ENCODE measurements at regions not wholly inside any gene's neighbourhood (a gene's known extent, or its start where the extent isn't known, plus 50 kb on each side); places are given as distances from the start of the nearest gene placed in this dataset.

DNA sequence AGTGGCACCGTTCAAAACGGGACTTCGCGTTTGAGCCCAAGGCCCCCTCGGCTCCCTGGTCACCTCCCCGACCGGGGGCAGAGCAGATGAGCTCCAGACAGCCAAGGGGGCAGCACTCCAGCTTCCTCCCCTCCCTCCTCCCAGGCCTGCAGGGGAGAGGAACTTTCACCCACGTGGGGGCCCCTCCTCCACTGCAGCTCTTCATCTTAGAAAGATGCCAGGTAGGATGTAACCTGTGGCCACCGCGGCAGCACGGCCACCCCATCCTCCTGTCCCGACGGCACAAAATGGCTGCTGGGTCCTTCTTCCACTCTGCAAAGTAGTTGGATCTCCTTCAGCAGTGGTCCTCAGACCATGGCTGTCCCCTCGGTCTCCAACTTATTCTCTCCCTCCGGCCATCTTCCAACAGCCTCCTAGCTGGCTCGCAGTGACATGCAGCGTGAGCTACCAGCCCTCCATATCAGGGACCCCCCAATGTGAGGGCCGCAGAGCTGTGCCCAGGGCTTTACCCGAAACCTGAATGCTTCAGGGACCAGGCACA, 94.5 kb upstream of the ID2 start:
- H4K20me1 ChIP-seq (ENCODE audit: control insufficient read depth, insufficient read depth, low read depth, low read length), result no peaks in the 10 kb centered on the region
- H3K4me2 ChIP-seq (ENCODE audit: low read length), result no peak overlapping the region
- no peaks in the 10 kb centered on the region for H3K9me3 ChIP-seq (ENCODE audit: control insufficient read depth, insufficient read depth, low read length)
- no peaks in the 10 kb centered on the region for H3K36me3 ChIP-seq (ENCODE audit: control insufficient read depth, low read length)
- no peaks in the 10 kb centered on the region for H3K9me2 ChIP-seq (replicated peaks; ENCODE audit: control insufficient read depth, low read length)
- no peak overlapping the region for H3K27ac ChIP-seq (ENCODE audit: low read depth, low read length)
- H3K79me2 ChIP-seq (ENCODE audit: control insufficient read depth, low read length), result no peaks in the 10 kb centered on the region
- peaks cover 8% of the 10 kb centered on the region for H3F3A ChIP-seq (ENCODE audit: control insufficient read depth, insufficient read depth)
- H3K4me3 ChIP-seq (ENCODE audit: low read length), result no peak overlapping the region
- peaks cover 53% of the 10 kb centered on the region for H3K4me1 ChIP-seq (ENCODE audit: control insufficient read depth, low read length)
- H3K27me3 ChIP-seq (ENCODE audit: control insufficient read depth, low read length), result peaks cover 9% of the 10 kb centered on the region
- TF ChIP-seq, protein P1, sequence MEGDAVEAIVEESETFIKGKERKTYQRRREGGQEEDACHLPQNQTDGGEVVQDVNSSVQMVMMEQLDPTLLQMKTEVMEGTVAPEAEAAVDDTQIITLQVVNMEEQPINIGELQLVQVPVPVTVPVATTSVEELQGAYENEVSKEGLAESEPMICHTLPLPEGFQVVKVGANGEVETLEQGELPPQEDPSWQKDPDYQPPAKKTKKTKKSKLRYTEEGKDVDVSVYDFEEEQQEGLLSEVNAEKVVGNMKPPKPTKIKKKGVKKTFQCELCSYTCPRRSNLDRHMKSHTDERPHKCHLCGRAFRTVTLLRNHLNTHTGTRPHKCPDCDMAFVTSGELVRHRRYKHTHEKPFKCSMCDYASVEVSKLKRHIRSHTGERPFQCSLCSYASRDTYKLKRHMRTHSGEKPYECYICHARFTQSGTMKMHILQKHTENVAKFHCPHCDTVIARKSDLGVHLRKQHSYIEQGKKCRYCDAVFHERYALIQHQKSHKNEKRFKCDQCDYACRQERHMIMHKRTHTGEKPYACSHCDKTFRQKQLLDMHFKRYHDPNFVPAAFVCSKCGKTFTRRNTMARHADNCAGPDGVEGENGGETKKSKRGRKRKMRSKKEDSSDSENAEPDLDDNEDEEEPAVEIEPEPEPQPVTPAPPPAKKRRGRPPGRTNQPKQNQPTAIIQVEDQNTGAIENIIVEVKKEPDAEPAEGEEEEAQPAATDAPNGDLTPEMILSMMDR (IDR thresholded peaks at IDR 0.05; ENCODE audit: low read depth, low read length, poor library complexity, severe bottlenecking), result no peak
- TF ChIP-seq EZH2phosphoT487 (IDR thresholded peaks at IDR 0.05; ENCODE audit: borderline replicate concordance, low read length), result no peak

DNA sequence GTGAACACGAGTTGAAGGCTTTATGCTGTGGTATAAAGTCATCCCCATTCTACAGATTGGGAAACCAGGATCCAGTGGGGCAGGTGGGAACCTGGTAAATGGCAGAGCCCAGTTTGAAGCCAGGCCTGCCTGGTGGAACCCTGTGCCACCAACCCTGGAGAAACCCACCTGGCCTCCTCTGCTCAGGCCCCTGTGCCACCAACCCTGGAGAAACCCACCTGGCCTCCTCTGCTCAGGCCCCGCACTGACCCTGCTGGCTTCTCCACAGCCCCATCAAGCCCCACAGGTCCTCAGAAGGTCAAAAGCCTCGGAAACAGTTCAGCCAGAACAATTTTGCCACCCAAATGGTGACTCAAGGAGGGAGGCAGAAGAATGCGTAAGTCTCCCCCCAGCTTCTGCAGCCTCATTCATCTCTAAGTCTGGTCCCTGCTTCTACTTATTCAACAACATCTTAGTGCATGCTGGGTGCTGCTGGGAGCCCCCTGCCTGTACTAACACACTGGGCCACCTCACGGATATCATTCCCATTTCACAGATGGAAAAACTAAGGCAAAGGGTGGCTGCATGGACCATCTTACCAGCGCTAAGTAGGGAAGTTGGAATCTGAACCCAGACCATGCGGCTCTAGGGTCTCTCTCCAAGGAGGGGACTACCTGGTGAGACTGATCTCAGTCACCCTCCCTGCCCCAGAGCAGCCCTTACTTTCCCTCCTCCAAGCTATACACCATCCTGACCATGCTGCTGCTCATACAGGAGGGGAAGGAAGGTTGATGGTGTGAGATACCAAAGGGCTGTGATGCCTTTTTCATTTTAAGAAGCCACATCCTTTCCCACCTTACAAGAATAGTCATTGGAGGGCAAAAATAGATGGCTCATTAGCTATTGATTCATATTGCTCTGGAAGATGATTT, 93.7 kb upstream of the ID2 start:
- Histone ChIP-seq H3K9me3 (ENCODE audit: control insufficient read depth, insufficient read depth, low read length) (no peaks in the 10 kb centered on the region), H3K4me2 (ENCODE audit: low read length) (no peak overlapping the region), H3K9me2 (replicated peaks; ENCODE audit: control insufficient read depth, low read length) (no peaks in the 10 kb centered on the region), H3K36me3 (ENCODE audit: control insufficient read depth, low read length) (no peaks in the 10 kb centered on the region), H3K4me3 (ENCODE audit: low read length) (no peak overlapping the region), H3K27me3 (ENCODE audit: control insufficient read depth, low read length) (peaks cover 9% of the 10 kb centered on the region), H3K4me1 (ENCODE audit: control insufficient read depth, low read length) (peaks cover 45% of the 10 kb centered on the region), H3K27ac (ENCODE audit: low read depth, low read length) (no peak overlapping the region), H3F3A (ENCODE audit: control insufficient read depth, insufficient read depth) (peaks cover under 1% of the 10 kb centered on the region), H3K79me2 (ENCODE audit: control insufficient read depth, low read length) (no peaks in the 10 kb centered on the region), H4K20me1 (ENCODE audit: control insufficient read depth, insufficient read depth, low read depth, low read length) (no peaks in the 10 kb centered on the region)
- TF ChIP-seq, protein P1 (IDR thresholded peaks at IDR 0.05; ENCODE audit: low read depth, low read length, poor library complexity, severe bottlenecking), result no peak
- TF ChIP-seq EZH2phosphoT487 (IDR thresholded peaks at IDR 0.05; ENCODE audit: borderline replicate concordance, low read length), result no peak

DNA sequence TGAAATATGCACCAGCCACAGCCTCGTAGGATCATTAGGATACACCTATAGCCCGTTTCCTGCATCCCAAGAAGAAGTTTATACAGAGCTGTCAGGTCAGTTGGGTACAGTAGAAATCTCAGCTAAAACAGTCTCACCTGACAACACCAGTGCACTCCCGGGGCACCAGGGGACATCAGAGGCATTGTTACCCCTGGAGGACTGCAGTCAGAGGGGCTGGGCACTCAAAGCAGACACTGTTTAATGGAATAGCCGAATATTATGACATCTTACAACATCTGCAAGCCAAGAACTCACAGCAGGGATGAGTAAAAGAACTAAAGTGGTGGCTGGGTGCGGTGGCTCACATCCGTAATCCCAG, 93.0 kb upstream of the ID2 start:
- no peaks in the 10 kb centered on the region for H3F3A ChIP-seq (ENCODE audit: control insufficient read depth, insufficient read depth)
- no peak overlapping the region for H3K4me2 ChIP-seq (ENCODE audit: low read length)
- H3K27ac ChIP-seq (ENCODE audit: low read depth, low read length), result no peak overlapping the region
- no peaks in the 10 kb centered on the region for H3K9me2 ChIP-seq (replicated peaks; ENCODE audit: control insufficient read depth, low read length)
- no peaks in the 10 kb centered on the region for H3K79me2 ChIP-seq (ENCODE audit: control insufficient read depth, low read length)
- H3K36me3 ChIP-seq (ENCODE audit: control insufficient read depth, low read length), result no peaks in the 10 kb centered on the region
- TF ChIP-seq EZH2phosphoT487 (IDR thresholded peaks at IDR 0.05; ENCODE audit: borderline replicate concordance, low read length), result no peak
- TF ChIP-seq, protein P1 (IDR thresholded peaks at IDR 0.05; ENCODE audit: low read depth, low read length, poor library complexity, severe bottlenecking), result no peak
- no peak overlapping the region for H3K4me3 ChIP-seq (ENCODE audit: low read length)
- H3K9me3 ChIP-seq (ENCODE audit: control insufficient read depth, insufficient read depth, low read length), result no peaks in the 10 kb centered on the region
- H3K4me1 ChIP-seq (ENCODE audit: control insufficient read depth, low read length), result peaks cover 40% of the 10 kb centered on the region
- H4K20me1 ChIP-seq (ENCODE audit: control insufficient read depth, insufficient read depth, low read depth, low read length), result no peaks in the 10 kb centered on the region
- peaks cover 9% of the 10 kb centered on the region for H3K27me3 ChIP-seq (ENCODE audit: control insufficient read depth, low read length)

Measured in DOHH2 (cell line).